Activated CD4-positive, alpha-beta T cell treated with anti-CD3 and anti-CD28 coated beads, Interleukin-2, amount 50 U/mL, for 24 hours (primary cell): ENCODE measurements at regions not wholly inside any gene's neighbourhood (a gene's known extent, or its start where the extent isn't known, plus 50 kb on each side); places are given as distances from the start of the nearest gene placed in this dataset.
"Not testable (repeated sequence)": the region's sequence is repeated elsewhere in the genome, so short reads cannot be mapped to it uniquely, and the experiment has no call there.

ENCODE experiments used
- DNase-seq, 2 donors: peaks; one replicate each; pipeline ENCODE4 v3.0.0-alpha.2; 2020; ENCODE audit warnings: low read depth in 1 of 2, low spot score in 1 of 2

- no peak for DNase-seq
Observed at GRCh38 chr15:25624504-25625177, 185.8 kb upstream of the UBE3A start.

DNA sequence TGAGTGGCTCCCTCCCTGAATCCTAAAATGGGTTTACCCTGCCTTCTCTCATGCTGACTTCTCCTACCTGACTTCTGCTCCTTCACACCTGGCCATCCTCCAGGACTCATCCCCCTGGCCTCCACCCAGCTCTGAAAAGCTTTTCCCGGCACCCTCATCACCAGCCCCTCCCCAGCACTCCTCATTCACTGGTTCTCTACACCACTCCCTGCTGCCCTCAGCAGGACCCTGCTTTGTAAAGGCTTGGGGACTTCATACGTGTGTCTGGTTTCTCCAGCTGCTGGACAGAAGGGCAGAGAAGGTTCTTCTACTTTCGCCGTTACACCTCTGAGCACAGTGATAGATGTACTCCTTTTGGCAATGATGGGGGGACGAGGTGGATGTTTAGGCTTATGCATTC is 184.9 kb upstream of the UBE3A start:
- no peak for DNase-seq

GRCh38 chr15:25620466-25620865 is 181.6 kb upstream of the UBE3A start:
- DNase-seq, result no peak

- no peak for DNase-seq
Observed at GRCh38 chr15:25619761-25620160, 180.9 kb upstream of the UBE3A start.

DNA sequence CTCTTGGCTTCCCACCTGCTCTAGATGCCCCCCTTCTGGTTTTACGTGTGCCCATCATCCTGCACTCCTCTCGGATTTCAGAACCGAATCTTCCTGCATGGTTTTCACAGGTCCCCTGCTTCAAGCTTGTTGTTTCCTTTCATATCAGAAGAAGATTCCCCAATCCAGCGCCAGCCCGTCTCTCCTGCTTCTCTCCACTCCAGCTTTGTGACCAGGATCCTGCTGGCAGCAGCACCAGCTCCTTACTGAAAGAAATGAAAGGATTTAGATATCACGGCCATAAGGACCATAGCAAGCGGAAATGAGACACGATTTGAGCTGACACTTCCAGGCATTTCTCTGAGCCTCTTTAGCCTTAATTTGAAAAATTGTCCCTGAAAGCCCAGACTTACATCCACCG is 180.3 kb upstream of the UBE3A start:
- DNase-seq, result no peak

- no peak for DNase-seq
Observed at GRCh38 chr15:25618161-25618560, 179.3 kb upstream of the UBE3A start.

DNA sequence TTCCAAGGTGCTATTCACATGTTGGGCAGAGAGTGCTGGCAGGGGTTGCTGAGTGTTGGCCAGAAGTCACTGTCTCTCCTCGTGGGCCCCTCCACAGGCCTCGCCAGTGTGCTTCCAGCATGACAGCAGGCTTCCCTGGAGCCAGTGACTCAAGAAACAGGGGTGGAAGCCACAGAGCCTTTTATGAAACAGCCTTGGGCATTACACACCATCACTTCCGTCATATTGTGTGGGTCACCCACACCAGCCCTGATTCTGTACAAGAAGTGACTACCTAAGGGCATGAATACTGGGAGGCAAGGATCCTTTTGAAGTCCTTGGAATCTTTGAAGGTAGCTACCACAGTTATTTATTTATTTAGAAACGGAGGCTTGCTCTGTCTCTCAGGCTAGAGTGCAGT is 177.6 kb upstream of the UBE3A start:
- DNase-seq, result no peak

GRCh38 chr15:25613134-25613533 is 174.3 kb upstream of the UBE3A start:
- DNase-seq, result no peak

- DNase-seq, result no peak
Observed at GRCh38 chr15:25611603-25612002, 172.8 kb upstream of the UBE3A start.

- no peak for DNase-seq
Observed at GRCh38 chr15:25609371-25609770, 170.5 kb upstream of the UBE3A start.

- no peak for DNase-seq
Observed at GRCh38 chr15:25608926-25609325, 170.1 kb upstream of the UBE3A start.

GRCh38 chr15:25605151-25605550 is 166.3 kb upstream of the UBE3A start:
- no peak for DNase-seq

DNA sequence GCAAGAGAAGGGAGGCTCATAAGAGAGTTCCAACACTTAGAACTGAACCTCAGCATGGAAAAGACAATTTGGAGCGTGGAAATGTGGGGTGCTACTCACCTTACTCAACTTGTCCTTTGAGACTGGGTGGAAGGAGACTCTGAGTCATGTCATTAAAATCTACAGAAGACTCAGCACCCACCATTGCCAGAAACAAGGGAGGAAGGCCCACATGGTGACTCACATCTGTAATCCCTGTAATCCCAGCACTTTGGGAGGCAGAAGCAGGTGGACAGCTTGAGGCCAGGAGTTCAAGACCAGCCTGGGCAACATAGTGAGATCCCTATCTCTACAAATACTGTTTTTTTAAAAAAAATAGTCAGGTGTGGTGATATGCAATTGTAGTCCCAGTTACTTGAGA is 161.9 kb upstream of the UBE3A start:
- DNase-seq, result no peak

- DNase-seq, result no peak
Observed at GRCh38 chr15:25597571-25597970, 158.7 kb upstream of the UBE3A start.

DNA sequence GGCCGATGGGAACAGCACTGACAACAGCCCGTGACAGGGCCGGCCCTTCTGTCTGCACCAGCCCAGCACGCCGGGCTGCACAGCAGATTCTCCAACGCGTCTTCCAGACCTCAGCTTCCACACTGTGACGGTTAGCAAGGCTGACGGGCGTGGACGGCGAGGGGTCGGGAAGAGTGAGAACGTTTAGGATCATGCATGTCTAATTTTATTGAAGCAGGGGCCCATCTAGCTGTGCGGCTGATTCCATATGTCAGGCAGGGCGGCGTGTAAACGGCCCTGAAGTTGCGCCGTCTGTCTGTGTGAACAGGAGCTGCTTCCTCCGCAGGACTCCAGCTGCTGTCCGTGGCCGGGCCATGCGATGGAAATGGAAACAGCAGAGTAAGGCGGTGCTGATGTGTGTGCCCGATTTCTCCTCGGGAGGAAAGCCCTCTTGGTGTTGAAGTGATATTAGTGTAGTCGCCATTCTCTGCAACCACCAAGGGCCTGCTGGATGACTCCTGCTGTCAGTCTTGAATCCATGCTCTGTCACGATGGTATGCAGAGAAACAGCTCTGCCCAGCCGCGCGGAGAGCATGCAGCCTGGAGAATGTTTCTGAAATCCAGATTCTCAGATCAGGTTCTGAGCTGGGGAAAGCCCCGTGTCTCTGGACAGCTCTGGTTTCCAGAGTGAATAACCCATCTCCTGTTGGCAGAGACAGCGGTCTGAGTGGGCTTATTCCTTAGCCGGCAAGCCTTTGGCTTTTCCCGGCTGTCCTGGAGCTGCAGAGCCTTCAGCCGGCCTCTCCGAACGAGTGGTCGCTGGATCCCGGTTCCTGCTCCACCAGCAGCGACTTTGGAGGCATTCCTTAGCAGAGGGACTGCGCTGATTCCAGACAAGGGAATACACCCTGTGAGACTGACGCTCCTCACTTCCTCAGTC is 158.1 kb upstream of the UBE3A start:
- no peak for DNase-seq

DNA sequence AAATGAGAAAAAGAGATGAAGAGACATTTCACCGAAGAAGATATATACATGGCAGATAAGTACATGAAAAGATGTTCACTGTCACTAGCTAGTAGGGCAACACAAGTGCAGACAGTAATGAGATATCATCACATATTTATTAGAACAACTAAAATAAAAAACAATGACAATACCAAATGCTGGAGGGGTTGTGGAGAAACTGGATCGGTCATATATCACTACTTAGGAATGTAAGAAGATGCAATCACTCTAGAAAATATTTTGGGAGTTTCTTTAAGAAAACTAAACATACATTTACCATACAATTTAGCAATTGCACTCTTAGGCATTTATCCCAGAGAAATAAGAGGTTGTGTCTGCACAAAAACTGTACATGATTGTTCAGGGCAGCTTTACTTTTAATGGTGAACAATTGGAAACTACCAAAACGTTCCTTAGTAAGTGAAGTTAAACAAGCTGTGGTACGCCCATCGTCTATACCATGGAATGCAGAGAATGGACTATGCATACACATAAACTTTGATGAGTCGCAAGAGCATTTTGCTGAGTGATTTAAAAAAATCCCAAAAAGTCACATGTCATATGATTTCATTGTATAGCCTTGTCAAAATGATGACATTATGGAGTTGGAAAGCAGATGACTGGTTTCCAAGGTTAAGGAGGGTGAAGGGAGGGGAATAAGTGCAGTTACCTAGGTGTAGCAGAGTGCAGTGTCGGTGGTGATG is 149.0 kb upstream of the UBE3A start:
- no peak for DNase-seq

DNA sequence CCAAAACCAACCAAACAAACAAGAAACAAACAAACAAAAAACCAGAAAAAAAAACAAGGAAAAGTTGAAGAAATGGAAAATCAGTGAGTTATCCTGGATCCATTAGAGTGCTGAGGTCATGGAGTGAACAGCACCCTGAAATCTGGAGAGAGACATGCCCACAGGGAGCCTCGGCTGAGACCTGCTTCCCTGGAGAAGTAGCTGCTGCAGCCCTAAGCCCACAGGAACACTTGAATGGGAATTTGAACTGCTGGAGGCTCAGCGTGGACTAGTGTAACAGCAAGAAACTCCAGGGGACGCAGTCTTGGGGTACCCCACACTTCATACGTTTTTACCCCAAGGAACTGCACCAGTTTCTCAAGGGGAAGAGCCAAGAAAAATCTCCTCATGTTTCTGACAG is 144.1 kb upstream of the UBE3A start:
- DNase-seq, result no peak

DNA sequence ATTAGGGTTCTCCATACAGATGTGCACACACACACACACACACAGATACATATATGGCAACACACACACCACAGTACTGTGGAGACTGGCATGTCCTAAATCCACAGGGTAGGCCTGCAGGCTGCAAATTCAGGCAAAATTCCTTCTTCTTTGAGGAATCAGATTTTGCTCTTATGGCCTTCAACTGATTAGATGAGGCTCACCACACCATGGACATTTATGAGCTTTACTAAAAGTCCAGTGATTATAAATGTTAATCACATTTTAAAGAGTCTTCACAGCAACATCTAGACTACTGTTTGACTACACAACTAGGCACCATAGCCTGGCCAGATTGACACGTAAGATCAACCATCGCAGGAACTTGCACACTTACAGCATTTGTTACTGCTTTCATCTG is 140.3 kb upstream of the UBE3A start:
- no peak for DNase-seq

DNA sequence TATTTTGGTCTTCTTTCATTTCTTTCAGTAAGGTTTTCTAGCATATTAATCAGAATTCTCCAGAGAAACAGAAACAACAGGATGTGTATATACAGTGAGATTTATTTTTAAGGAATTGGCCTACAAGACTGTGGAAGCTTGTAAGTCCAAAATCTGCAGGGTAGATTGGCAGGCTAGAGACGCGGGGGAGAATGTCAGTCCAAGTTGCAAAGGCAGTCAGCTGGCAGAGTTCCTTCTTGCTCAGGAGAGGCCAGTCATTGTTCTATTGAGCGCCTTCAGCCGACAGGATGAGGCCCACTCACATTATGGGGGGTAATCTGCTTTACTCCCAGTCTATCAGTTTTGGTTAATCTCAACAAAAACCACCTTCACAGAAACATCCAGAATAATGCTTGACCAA is 133.4 kb upstream of the UBE3A start:
- no peak for DNase-seq

GRCh38 chr15:25568751-25569150 is 129.9 kb upstream of the UBE3A start:
- no peak for DNase-seq

DNA sequence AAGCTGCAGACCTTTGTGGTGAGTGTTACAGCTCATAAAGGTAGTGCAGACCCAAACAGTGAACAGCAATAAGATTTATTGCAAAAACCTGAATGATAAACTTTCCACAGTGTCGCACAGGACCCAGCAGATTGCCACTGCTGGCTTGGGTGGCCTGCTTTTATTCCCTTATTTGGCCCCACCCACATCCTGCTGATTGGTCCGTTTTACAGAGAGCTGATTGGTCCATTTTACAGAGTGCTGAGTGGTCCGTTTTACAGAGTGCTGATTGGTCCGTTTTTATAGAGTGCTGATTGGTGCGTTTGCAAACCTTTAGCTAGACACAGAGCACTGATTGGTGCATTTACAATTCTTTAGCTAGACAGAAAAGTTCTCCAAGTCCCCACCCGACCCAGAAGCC is 127.7 kb upstream of the UBE3A start:
- DNase-seq, result not testable (repeated sequence)
